ENCODE measurements at regions not wholly inside any gene's neighbourhood (a gene's known extent, or its start where the extent isn't known, plus 50 kb on each side); places are given as distances from the start of the nearest gene placed in this dataset.

DNA sequence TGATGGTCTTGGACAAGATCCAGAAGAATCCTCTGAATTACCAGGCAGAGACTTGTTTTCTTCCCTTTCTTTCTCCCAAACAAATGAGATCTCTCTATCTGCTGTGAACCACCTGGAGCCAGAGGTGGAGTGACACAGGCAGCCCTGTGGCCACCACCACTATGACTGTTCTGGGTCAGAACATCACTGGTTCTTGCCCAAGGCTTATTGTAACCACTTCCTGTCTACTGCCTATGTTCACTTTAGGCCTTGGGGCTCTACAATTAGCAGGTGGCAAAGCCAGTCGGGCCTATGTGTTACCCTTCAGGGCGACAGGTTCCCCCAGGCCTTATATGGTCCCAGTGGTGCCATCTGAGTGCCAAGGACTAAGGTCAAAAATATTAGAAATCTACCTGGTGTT, 161.2 kb downstream of the GLUD2 start (continued):
- no peak for TF ChIP-seq ELK1 (IDR thresholded peaks at IDR 0.05; ENCODE audit: low read depth, low read length)
- no peak for TF ChIP-seq SMAD5 (IDR thresholded peaks at IDR 0.05; ENCODE audit: low read depth)

- Histone ChIP-seq H3K27me3 (replicated peaks in 1 of 2; ENCODE audit: control insufficient read depth in 2 of 2, insufficient read depth in 2 of 2, low read length in 1 of 2) (no peaks in the 10 kb centered on the region), H4K20me1 (ENCODE audit: control insufficient read depth, insufficient read depth) (no peaks in the 10 kb centered on the region), H3K4me2 (ENCODE audit: control insufficient read depth, insufficient read depth) (no peak overlapping the region), H2AFZ (ENCODE audit: control insufficient read depth, low read depth, low read length) (no peak overlapping the region), H3K36me3 (ENCODE audit: control insufficient read depth in 2 of 2, insufficient read depth in 2 of 2, low read length in 1 of 2) (no peaks in the 10 kb centered on the region), H3K9ac (ENCODE audit: control insufficient read depth, insufficient read depth, low read length) (no peak overlapping the region), H3K79me2 (ENCODE audit: control insufficient read depth, insufficient read depth, low read length) (no peaks in the 10 kb centered on the region), H3K4me1 (ENCODE audit: control insufficient read depth, insufficient read depth, low read length) (no peaks in the 10 kb centered on the region), H3K27ac (ENCODE audit: control insufficient read depth, insufficient read depth) (no peak overlapping the region), H3K9me3 (replicated peaks; ENCODE audit: control insufficient read depth, insufficient read depth, low read length) (no peaks in the 10 kb centered on the region), H3K4me3 (no peak overlapping the region)
- ChIA-PET RAD21 (ENCODE audit: unreplicated experiment) (no interaction called here), CTCF (no interaction called here), SMC1A (ENCODE audit: uncharacterized antibody, unreplicated experiment) (interaction anchor here (1.1 kb wide), 1 partner anchor 407 kb away, joined by 3 read pairs; no protein-coding TSS in a partner anchor), POLR2A (no interaction called here)
- DNase-seq (ENCODE audit: low read depth, low spot score) (no peak), FAIRE-seq (no peak), ATAC-seq (no peak)
- intact Hi-C loops (cut with micrococcal nuclease; ENCODE audit: unreplicated experiment) (no loop called here), in situ Hi-C loops (cut with MboI) (no loop called here)
- BruUV-seq (replicated peaks) = no TSS peak
- WGBS (ENCODE audit: insufficient coverage, insufficient replicate concordance, low lambda C conversion rate, missing lambda C conversion rate) = 19% methylated on average over 2 of the region's 2 CpGs
- TF ChIP-seq NBN (IDR thresholded peaks at IDR 0.05) = no peak
- TF ChIP-seq YY1 (IDR thresholded peaks at IDR 0.05; ENCODE audit: low read depth, low read length) = no peak
- TF ChIP-seq SREBF1 (IDR thresholded peaks at IDR 0.05; ENCODE audit: low read length) = no peak
- TF ChIP-seq, protein P1, sequence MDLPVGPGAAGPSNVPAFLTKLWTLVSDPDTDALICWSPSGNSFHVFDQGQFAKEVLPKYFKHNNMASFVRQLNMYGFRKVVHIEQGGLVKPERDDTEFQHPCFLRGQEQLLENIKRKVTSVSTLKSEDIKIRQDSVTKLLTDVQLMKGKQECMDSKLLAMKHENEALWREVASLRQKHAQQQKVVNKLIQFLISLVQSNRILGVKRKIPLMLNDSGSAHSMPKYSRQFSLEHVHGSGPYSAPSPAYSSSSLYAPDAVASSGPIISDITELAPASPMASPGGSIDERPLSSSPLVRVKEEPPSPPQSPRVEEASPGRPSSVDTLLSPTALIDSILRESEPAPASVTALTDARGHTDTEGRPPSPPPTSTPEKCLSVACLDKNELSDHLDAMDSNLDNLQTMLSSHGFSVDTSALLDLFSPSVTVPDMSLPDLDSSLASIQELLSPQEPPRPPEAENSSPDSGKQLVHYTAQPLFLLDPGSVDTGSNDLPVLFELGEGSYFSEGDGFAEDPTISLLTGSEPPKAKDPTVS (IDR thresholded peaks at IDR 0.05; ENCODE audit: low read depth, low read length) = no peak
- TF ChIP-seq TBL1XR1 (IDR thresholded peaks at IDR 0.05; ENCODE audit: low read depth, low read length) = no peak
- TF ChIP-seq TCF3 (IDR thresholded peaks at IDR 0.05; ENCODE audit: borderline replicate concordance, insufficient read depth, low read depth, low read length) = no peak
- no peak for TF ChIP-seq USF1 (IDR thresholded peaks at IDR 0.05; ENCODE audit: borderline replicate concordance, extremely low read length, insufficient read depth, low read depth, low read length)
- no peak for TF ChIP-seq ZBTB11 (CRISPR knock-in tag; IDR thresholded peaks at IDR 0.05)
- no peak for TF ChIP-seq ELK1 (IDR thresholded peaks at IDR 0.05; ENCODE audit: low read depth, low read length)
- TF ChIP-seq, protein P2, sequence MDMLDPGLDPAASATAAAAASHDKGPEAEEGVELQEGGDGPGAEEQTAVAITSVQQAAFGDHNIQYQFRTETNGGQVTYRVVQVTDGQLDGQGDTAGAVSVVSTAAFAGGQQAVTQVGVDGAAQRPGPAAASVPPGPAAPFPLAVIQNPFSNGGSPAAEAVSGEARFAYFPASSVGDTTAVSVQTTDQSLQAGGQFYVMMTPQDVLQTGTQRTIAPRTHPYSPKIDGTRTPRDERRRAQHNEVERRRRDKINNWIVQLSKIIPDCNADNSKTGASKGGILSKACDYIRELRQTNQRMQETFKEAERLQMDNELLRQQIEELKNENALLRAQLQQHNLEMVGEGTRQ (IDR thresholded peaks at IDR 0.05; ENCODE audit: borderline replicate concordance, low read depth, low read length) = no peak
- no peak for TF ChIP-seq LARP7 (IDR thresholded peaks at IDR 0.05)
- no peak for TF ChIP-seq EZH2 (IDR thresholded peaks at IDR 0.05; ENCODE audit: borderline replicate concordance, control insufficient read depth, low read depth, low read length)
These were observed 169.4 kb downstream of the GLUD2 start for GRCh38 chrX:121216641-121217374.

All from GM12878 (cell line).